Trophoblast cell (in vitro differentiated cells and primary cell): ENCODE measurements at regions not wholly inside any gene's neighbourhood (a gene's known extent, or its start where the extent isn't known, plus 50 kb on each side); places are given as distances from the start of the nearest gene placed in this dataset.

Experiments used
- DNase-seq, 2 donors: peaks; one replicate each; pipeline ENCODE4 v3.0.0-alpha.2; 2016
- H2AFZ ChIP-seq: 2 replicates; pipeline ENCODE4 v1.6.1; 2013; ENCODE audit warnings: low read length, moderate library complexity, mild to moderate bottlenecking; ENCODE audit not compliant: insufficient read depth, poor library complexity
- H2AK5ac ChIP-seq: 2 replicates; pipeline ENCODE4 v1.6.1; 2013; ENCODE audit warnings: mild to moderate bottlenecking, low read length
- H2BK120ac ChIP-seq: 2 replicates; pipeline ENCODE4 v1.6.1; 2013; ENCODE audit warnings: low read length, mild to moderate bottlenecking, moderate library complexity; ENCODE audit not compliant: insufficient read depth, poor library complexity
- H2BK12ac ChIP-seq: 2 replicates; pipeline ENCODE4 v1.6.1; 2013; ENCODE audit warnings: mild to moderate bottlenecking, low read length, moderate library complexity
- H2BK5ac ChIP-seq: 2 replicates; pipeline ENCODE4 v1.6.1; 2013; ENCODE audit warnings: low read length, low read depth, moderate library complexity, mild to moderate bottlenecking; ENCODE audit not compliant: poor library complexity
- H3K14ac ChIP-seq: 2 replicates; pipeline ENCODE4 v1.6.1; 2013; ENCODE audit warnings: mild to moderate bottlenecking, low read length
- H3K18ac ChIP-seq: 2 replicates; pipeline ENCODE4 v1.6.1; 2013; ENCODE audit warnings: mild to moderate bottlenecking, low read length
- H3K23ac ChIP-seq: 2 replicates; pipeline ENCODE4 v1.6.1; 2013; ENCODE audit warnings: low read length
- H3K27ac ChIP-seq: 2 replicates; pipeline ENCODE4 v1.5.1; 2013; ENCODE audit warnings: low read depth, mild to moderate bottlenecking, inconsistent platforms, low read length, moderate library complexity
- H3K27me3 ChIP-seq: 2 replicates; pipeline ENCODE4 v1.6.1; 2013; ENCODE audit warnings: inconsistent platforms, mild to moderate bottlenecking, low read length, moderate library complexity; ENCODE audit not compliant: insufficient read depth
- H3K36me3 ChIP-seq, 2 experiments: 1 replicate in 1 of 2; 2 replicates in 1 of 2; pipeline ENCODE4 v1.6.1; 2013; ENCODE audit warnings: low read length in 2 of 2, mild to moderate bottlenecking in 2 of 2, moderate library complexity in 1 of 2; ENCODE audit not compliant: insufficient read depth in 2 of 2, control insufficient read depth in 1 of 2
- H3K4ac ChIP-seq: 2 replicates; pipeline ENCODE4 v1.6.1; 2013; ENCODE audit warnings: low read depth, mild to moderate bottlenecking, low read length, moderate library complexity
- H3K4me1 ChIP-seq, 2 experiments: 1 replicate in 1 of 2; 2 replicates in 1 of 2; pipeline ENCODE4 v1.6.1; 2013; ENCODE audit warnings: low read length in 2 of 2, mild to moderate bottlenecking in 2 of 2, moderate library complexity in 1 of 2; ENCODE audit not compliant: insufficient read depth in 2 of 2, control insufficient read depth in 1 of 2
- H3K4me2 ChIP-seq: 2 replicates; pipeline ENCODE4 v1.6.1; 2013; ENCODE audit warnings: inconsistent platforms, mild to moderate bottlenecking, low read length, moderate library complexity
- H3K4me3 ChIP-seq: 2 replicates; pipeline ENCODE4 v1.5.1; 2013; ENCODE audit warnings: mild to moderate bottlenecking, low read depth, low read length, inconsistent platforms
- H3K79me1 ChIP-seq: one replicate; pipeline ENCODE4 v1.6.1; 2013; ENCODE audit warnings: low read length
- H3K79me2 ChIP-seq: 2 replicates; pipeline ENCODE4 v1.6.1; 2013; ENCODE audit warnings: low read length, mild to moderate bottlenecking; ENCODE audit not compliant: control insufficient read depth, insufficient read depth, poor library complexity
- H3K9ac ChIP-seq: 2 replicates; pipeline ENCODE4 v1.6.1; 2013; ENCODE audit warnings: mild to moderate bottlenecking, low read length
- H3K9me3 ChIP-seq: 2 replicates; pipeline ENCODE4 v1.6.1; 2013; ENCODE audit warnings: low read depth, mild to moderate bottlenecking, control low read depth, inconsistent platforms, low read length; ENCODE audit not compliant: insufficient read depth
- H4K12ac ChIP-seq: 2 replicates; pipeline ENCODE4 v1.6.1; 2013; ENCODE audit warnings: low read depth, mild to moderate bottlenecking, low read length, moderate library complexity
- H4K8ac ChIP-seq: 2 replicates; pipeline ENCODE4 v1.6.1; 2013; ENCODE audit warnings: low read depth, mild to moderate bottlenecking, low read length, moderate library complexity
- H4K91ac ChIP-seq: one replicate; pipeline ENCODE4 v1.6.1; 2013; ENCODE audit warnings: low read depth, mild to moderate bottlenecking, low read length, moderate library complexity
- WGBS: extraction: QIAGEN DNeasy Blood & Tissue Kit; methylation state at CpG from one replicate; pipeline ENCODE4 v1.1.7; 2013; ENCODE audit warnings: missing lambda C conversion rate; ENCODE audit not compliant: insufficient read length, insufficient coverage; ENCODE audit errors: extremely low coverage; 5-methylcytosine and 5-hydroxymethylcytosine counted together

- H3K4me1 ChIP-seq: no peaks in the 10 kb centered on the region
- H4K12ac ChIP-seq: no peak overlapping the region
- no peak overlapping the region for H3K14ac ChIP-seq
- no peak overlapping the region for H2AFZ ChIP-seq
- H3K18ac ChIP-seq: no peak overlapping the region
- H3K27me3 ChIP-seq: no peaks in the 10 kb centered on the region
- H3K9ac ChIP-seq: no peak overlapping the region
- no peak overlapping the region for H3K4ac ChIP-seq
- no peaks in the 10 kb centered on the region for H3K79me2 ChIP-seq
- no peak overlapping the region for H2BK12ac ChIP-seq
- H3K23ac ChIP-seq: no peak overlapping the region
- H2BK120ac ChIP-seq: no peak overlapping the region
- no peak overlapping the region for H4K91ac ChIP-seq
- no CpG with 5 or more reads among the region's 3 CpGs for WGBS
- H3K4me3 ChIP-seq: no peak overlapping the region
- no peak overlapping the region for H3K27ac ChIP-seq
- no peaks in the 10 kb centered on the region for H3K79me1 ChIP-seq
- no peak for DNase-seq
- H2AK5ac ChIP-seq: no peak overlapping the region
- no peak overlapping the region for H3K4me2 ChIP-seq
- H4K8ac ChIP-seq: no peak overlapping the region
- H3K9me3 ChIP-seq: peaks cover 2% of the 10 kb centered on the region
- no peak overlapping the region for H2BK5ac ChIP-seq
- H3K36me3 ChIP-seq: no peaks in the 10 kb centered on the region
Measured at GRCh38 chr15:98342911-98343310, 305.4 kb upstream of the IGF1R start.

GRCh38 chr15:98344591-98344990, 303.7 kb upstream of the IGF1R start:
- no peaks in the 10 kb centered on the region for H3K36me3 ChIP-seq
- H3K9ac ChIP-seq: no peak overlapping the region
- no peak overlapping the region for H3K4ac ChIP-seq
- no peaks in the 10 kb centered on the region for H3K79me2 ChIP-seq
- H4K91ac ChIP-seq: no peak overlapping the region
- no peak overlapping the region for H3K14ac ChIP-seq
- no peak overlapping the region for H3K4me3 ChIP-seq
- no peak overlapping the region for H2BK12ac ChIP-seq
- no peak overlapping the region for H3K23ac ChIP-seq
- no peak overlapping the region for H3K27ac ChIP-seq
- H2BK5ac ChIP-seq: no peak overlapping the region
- no peak overlapping the region for H3K18ac ChIP-seq
- H4K8ac ChIP-seq: no peak overlapping the region
- H2AFZ ChIP-seq: no peak overlapping the region
- no peak overlapping the region for H4K12ac ChIP-seq
- 100% methylated on average over 1 of the region's 2 CpGs for WGBS
- DNase-seq: no peak
- no peak overlapping the region for H2BK120ac ChIP-seq
- no peaks in the 10 kb centered on the region for H3K9me3 ChIP-seq
- H3K27me3 ChIP-seq: no peaks in the 10 kb centered on the region
- no peaks in the 10 kb centered on the region for H3K79me1 ChIP-seq
- H2AK5ac ChIP-seq: no peak overlapping the region
- H3K4me1 ChIP-seq: no peaks in the 10 kb centered on the region
- H3K4me2 ChIP-seq: no peak overlapping the region

GRCh38 chr15:98347001-98347400, 301.3 kb upstream of the IGF1R start:
- Histone ChIP-seq H3K79me1 (no peaks in the 10 kb centered on the region), H2BK12ac (no peak overlapping the region), H3K79me2 (no peaks in the 10 kb centered on the region), H3K9me3 (peaks cover 2% of the 10 kb centered on the region), H4K8ac (no peak overlapping the region), H2AFZ (no peak overlapping the region), H4K12ac (no peak overlapping the region), H3K27ac (no peak overlapping the region), H3K27me3 (no peaks in the 10 kb centered on the region), H3K4me2 (no peak overlapping the region), H2AK5ac (no peak overlapping the region), H3K4me3 (no peak overlapping the region), H3K4ac (no peak overlapping the region), H3K14ac (no peak overlapping the region), H3K36me3 (no peaks in the 10 kb centered on the region), H3K18ac (no peak overlapping the region), H3K4me1 (no peaks in the 10 kb centered on the region), H2BK120ac (no peak overlapping the region), H3K9ac (no peak overlapping the region), H4K91ac (no peak overlapping the region), H2BK5ac (no peak overlapping the region), H3K23ac (no peak overlapping the region)
- no peak for DNase-seq
- no CpG with 5 or more reads among the region's 7 CpGs for WGBS

GRCh38 chr15:98347866-98348265, 300.5 kb upstream of the IGF1R start:
- Histone ChIP-seq H3K4me3 (no peak overlapping the region), H3K9ac (no peak overlapping the region), H2AFZ (no peak overlapping the region), H3K23ac (no peak overlapping the region), H3K18ac (no peak overlapping the region), H3K27me3 (no peaks in the 10 kb centered on the region), H3K14ac (no peak overlapping the region), H3K79me1 (no peaks in the 10 kb centered on the region), H3K36me3 (no peaks in the 10 kb centered on the region), H3K9me3 (peaks cover 2% of the 10 kb centered on the region), H3K4me1 (no peaks in the 10 kb centered on the region), H3K4ac (no peak overlapping the region), H2BK120ac (no peak overlapping the region), H2AK5ac (no peak overlapping the region), H3K4me2 (no peak overlapping the region), H4K8ac (no peak overlapping the region), H2BK12ac (no peak overlapping the region), H4K12ac (no peak overlapping the region), H2BK5ac (no peak overlapping the region), H3K27ac (no peak overlapping the region), H3K79me2 (no peaks in the 10 kb centered on the region), H4K91ac (no peak overlapping the region)
- WGBS: no CpG with 5 or more reads among the region's 7 CpGs
- no peak for DNase-seq
